GM12874 (cell line): ENCODE measurements at regions not wholly inside any gene's neighbourhood (a gene's known extent, or its start where the extent isn't known, plus 50 kb on each side); places are given as distances from the start of the nearest gene placed in this dataset.

ENCODE experiments used
- CTCF ChIP-seq: IDR thresholded peaks from 2 replicates; pipeline ENCODE4 v1.5.1; 2011; ENCODE audit warnings: low read depth, mild to moderate bottlenecking, control low read depth, low read length, moderate library complexity; ENCODE audit not compliant: insufficient read depth

GRCh38 chr12:89836026-89836425 lies 127.4 kb upstream of the ATP2B1 start:
- no peak for TF ChIP-seq CTCF

- no peak for TF ChIP-seq CTCF
Observed at GRCh38 chr12:89834676-89835075, 126.0 kb upstream of the ATP2B1 start.

DNA sequence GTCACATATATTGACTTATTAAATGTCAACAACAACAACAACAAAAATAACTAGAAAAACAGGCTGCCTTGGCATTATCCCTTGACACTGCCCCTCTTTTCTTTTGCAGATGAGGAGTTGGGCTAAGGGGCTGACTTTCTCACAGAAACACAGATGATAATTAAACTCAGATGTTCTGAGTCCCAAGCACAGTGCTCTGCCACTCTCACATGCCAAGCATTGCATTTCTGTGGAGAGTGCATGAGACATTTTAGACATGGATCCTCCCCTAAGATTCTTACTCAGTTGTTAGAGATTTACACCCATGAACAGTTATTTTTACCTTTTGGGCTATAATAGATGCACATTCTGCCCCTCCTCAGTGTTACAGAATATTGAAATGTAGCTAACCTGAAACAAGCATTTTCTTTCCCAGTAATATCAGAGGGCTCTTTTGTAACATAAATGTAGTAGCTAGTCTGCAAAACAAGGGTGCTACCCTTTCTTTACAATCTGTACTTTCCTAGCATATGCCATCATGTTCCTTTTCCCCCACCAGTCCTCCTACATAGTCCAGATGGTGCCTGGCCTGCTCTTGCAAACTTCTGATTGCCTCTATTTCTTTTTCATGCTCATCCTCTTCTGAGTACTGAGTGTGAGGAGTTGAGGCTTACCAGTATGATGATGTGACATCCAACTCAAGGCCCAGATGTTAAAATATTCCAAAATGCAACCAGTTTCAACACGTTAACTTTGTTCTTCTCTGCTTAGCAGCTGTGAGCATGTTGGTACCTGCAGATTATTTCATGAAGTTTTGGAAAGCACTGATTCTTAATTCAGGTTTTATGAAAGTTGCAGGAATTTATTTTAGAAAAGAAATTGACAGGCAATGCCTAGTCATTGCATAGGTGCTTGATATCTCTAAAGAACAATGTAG lies 125.0 kb upstream of the ATP2B1 start:
- no peak for TF ChIP-seq CTCF

- no peak for TF ChIP-seq CTCF
Observed at GRCh38 chr12:89832336-89832735, 123.7 kb upstream of the ATP2B1 start.

GRCh38 chr12:89831310-89832095 lies 122.9 kb upstream of the ATP2B1 start:
- TF ChIP-seq CTCF = no peak

- TF ChIP-seq CTCF = no peak
Observed at GRCh38 chr12:89829434-89829975, 120.9 kb upstream of the ATP2B1 start.

- TF ChIP-seq CTCF = no peak
Observed at GRCh38 chr12:89828575-89828974, 119.9 kb upstream of the ATP2B1 start.
